ENCODE measurements at regions not wholly inside any gene's neighbourhood (a gene's known extent, or its start where the extent isn't known, plus 50 kb on each side); places are given as distances from the start of the nearest gene placed in this dataset.

DNA sequence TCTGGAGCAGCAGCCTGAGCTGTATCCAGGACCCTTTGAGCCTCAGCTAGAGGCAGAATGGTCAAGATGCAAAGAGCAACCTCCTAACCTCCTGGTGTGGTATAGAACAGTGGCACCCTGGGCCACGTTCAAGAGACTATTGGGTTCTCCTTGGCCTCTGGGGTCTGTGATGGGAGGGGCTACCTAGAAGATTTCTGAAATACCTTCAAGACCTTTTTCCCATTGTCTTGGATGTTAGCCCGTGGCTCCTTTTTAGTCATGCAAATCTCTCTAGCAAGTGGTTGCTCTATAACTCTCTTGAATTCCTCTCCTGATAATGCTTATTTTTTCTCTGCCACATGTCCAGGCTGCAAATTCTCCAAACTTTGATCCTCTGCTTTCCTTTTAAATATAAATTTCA, 106.3 kb upstream of the SULT1C3 start:
- no peak overlapping the region for H2AFZ ChIP-seq (ENCODE audit: low read length, unreplicated experiment)
- no peaks in the 10 kb centered on the region for H3K36me3 ChIP-seq (ENCODE audit: insufficient read depth, low read length)

DNA sequence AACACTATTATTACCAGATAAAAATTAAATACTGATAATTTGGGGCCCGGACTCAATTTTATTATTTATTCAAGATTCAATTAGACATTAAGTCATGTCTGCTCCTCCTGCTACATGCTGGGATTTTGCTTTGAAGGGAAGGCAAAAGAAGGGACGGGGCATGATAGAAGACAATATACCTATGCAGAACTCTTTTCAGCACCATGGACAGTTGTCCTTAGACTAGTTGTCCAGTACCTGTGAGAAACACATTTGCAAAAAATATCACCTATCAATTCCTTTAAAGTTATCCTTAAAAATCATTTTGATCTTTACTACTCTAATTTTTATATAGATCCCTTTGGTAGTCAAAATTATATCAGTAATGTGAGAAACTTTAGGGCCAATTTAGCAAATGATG, 100.2 kb upstream of the SULT1C3 start:
- Histone ChIP-seq H3K27me3 (ENCODE audit: insufficient read depth, low read length) (peaks cover 9% of the 10 kb centered on the region; the same call in 1 of the 2 replicates), H3K36me3 (ENCODE audit: insufficient read depth, low read length) (no peaks in the 10 kb centered on the region), H3K79me2 (ENCODE audit: control insufficient read depth, insufficient read depth, low read length, unreplicated experiment) (no peaks in the 10 kb centered on the region), H2AFZ (ENCODE audit: low read length, unreplicated experiment) (no peak overlapping the region), H3K4me1 (ENCODE audit: control insufficient read depth, insufficient read depth, low read length, unreplicated experiment) (no peaks in the 10 kb centered on the region), H3K4me3 (ENCODE audit: low read depth, low read length) (no peak overlapping the region), H3K27ac (ENCODE audit: low read depth, low read length) (no peak overlapping the region)

More for the DNA sequence above, 106.3 kb upstream of the SULT1C3 start:
- no peak overlapping the region for H3K27ac ChIP-seq (ENCODE audit: low read depth, low read length)
- peaks cover 5% of the 10 kb centered on the region; the same call in 1 of the 2 replicates for H3K27me3 ChIP-seq (ENCODE audit: insufficient read depth, low read length)
- H3K4me1 ChIP-seq (ENCODE audit: control insufficient read depth, insufficient read depth, low read length, unreplicated experiment), result no peaks in the 10 kb centered on the region
- no peak overlapping the region for H3K4me3 ChIP-seq (ENCODE audit: low read depth, low read length)
- H3K79me2 ChIP-seq (ENCODE audit: control insufficient read depth, insufficient read depth, low read length, unreplicated experiment), result no peaks in the 10 kb centered on the region

DNA sequence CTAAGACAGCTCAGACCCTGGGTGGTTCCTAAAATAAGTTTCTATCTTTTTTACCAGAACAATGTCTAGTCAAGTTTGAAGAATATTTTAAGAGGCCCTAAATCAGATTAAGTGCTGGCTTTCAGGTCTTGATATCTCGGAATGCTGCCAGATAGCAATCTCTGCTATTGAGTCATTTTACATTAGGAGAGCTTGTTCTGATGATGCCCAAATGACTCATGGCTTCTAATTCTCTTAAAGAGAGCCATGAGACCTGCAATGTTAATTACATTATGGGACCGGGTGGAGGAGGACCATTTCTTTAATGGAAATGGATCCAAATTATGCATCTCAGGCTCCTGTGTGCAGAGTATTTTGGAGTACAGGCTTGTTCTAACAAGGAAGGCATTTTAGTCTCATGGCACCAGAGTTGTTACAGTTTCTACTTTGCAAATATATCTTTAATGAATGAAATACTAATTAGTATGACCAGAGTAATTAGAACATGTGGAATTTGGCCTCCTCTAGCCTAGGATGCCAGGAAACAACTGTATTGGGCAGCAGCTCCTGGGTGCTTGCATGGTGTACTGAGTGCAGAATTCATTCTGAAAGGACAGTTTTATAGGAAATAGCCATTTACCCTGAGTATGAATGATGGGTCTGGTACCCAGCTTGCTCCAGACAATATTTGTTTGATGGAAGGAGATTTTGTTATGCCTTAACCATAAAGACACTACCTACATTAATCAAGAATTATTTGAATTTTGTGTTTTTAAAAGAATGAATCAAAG, 94.0 kb upstream of the SULT1C3 start:
- H3K4me3 ChIP-seq (ENCODE audit: low read depth, low read length), result no peak overlapping the region
- no peaks in the 10 kb centered on the region for H3K36me3 ChIP-seq (ENCODE audit: insufficient read depth, low read length)
- H3K27ac ChIP-seq (ENCODE audit: low read depth, low read length), result no peak overlapping the region
- H3K79me2 ChIP-seq (ENCODE audit: control insufficient read depth, insufficient read depth, low read length, unreplicated experiment), result no peaks in the 10 kb centered on the region
- no peak overlapping the region for H2AFZ ChIP-seq (ENCODE audit: low read length, unreplicated experiment)
- H3K27me3 ChIP-seq (ENCODE audit: insufficient read depth, low read length), result peaks cover 32% of the 10 kb centered on the region
- H3K4me1 ChIP-seq (ENCODE audit: control insufficient read depth, insufficient read depth, low read length, unreplicated experiment), result no peaks in the 10 kb centered on the region

DNA sequence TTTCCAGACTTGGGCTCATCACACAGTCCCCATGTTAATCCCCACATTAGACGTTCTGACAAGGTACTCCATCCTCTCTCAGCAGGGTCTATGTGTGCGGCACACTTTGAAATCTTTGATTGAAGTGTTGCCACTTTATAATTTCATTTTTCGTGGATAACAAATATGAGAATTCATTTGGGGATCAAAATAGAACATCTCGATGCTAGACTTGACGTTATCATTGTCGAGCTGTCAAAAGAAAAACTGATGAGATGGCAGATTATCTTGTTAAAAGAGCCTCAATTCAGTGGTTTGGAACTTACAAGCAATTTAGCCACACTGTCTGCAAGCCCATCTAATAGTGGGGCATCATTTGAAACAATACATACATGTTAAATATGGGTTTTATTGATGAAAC, 91.2 kb upstream of the SULT1C3 start:
- no peaks in the 10 kb centered on the region for H3K4me1 ChIP-seq (ENCODE audit: control insufficient read depth, insufficient read depth, low read length, unreplicated experiment)

DNA sequence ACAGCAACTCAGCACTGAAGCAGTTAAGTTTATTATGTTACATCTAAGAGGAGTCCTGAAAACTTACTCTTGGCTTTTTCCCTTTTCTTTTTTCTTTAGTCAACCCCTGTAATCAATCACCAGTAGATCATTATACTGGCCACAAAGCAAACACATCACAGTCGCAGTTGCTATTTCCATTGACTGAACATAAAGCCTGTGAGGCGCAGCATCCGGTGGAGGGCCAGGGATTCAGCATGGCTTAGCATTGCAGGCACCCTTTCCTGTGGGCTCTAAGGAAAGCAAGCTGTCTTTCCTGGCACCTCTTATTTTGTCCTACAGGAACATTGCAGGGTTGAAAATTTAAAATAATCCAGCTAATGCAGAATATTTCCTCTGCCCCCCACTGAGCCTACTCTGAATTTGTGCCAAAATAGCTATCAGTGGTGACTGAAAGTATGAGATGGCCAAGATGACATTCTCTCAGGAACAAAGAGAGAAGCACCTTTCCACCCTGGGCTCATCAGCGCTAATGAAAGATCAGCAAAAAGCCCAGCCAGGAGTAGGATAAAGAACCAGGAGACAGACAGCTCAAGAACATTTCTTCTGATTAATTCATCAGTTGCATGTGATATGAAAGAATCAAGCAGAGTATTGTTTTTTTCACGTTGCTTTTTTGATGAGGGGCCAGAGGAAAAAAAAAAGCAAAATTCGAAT, 85.3 kb upstream of the SULT1C3 start:
- peaks cover 54% of the 10 kb centered on the region for H3K27me3 ChIP-seq (ENCODE audit: insufficient read depth, low read length)
- H3K79me2 ChIP-seq (ENCODE audit: control insufficient read depth, insufficient read depth, low read length, unreplicated experiment), result no peaks in the 10 kb centered on the region
- H3K36me3 ChIP-seq (ENCODE audit: insufficient read depth, low read length), result no peaks in the 10 kb centered on the region
- H3K27ac ChIP-seq (ENCODE audit: low read depth, low read length), result no peak overlapping the region
- no peak overlapping the region for H2AFZ ChIP-seq (ENCODE audit: low read length, unreplicated experiment)
- H3K4me1 ChIP-seq (ENCODE audit: control insufficient read depth, insufficient read depth, low read length, unreplicated experiment), result no peaks in the 10 kb centered on the region
- no peak overlapping the region for H3K4me3 ChIP-seq (ENCODE audit: low read depth, low read length)

More for the DNA sequence above, 91.2 kb upstream of the SULT1C3 start:
- Histone ChIP-seq H3K27ac (ENCODE audit: low read depth, low read length) (no peak overlapping the region), H3K79me2 (ENCODE audit: control insufficient read depth, insufficient read depth, low read length, unreplicated experiment) (no peaks in the 10 kb centered on the region), H3K27me3 (ENCODE audit: insufficient read depth, low read length) (peaks cover 45% of the 10 kb centered on the region), H3K36me3 (ENCODE audit: insufficient read depth, low read length) (no peaks in the 10 kb centered on the region), H3K4me3 (ENCODE audit: low read depth, low read length) (no peak overlapping the region), H2AFZ (ENCODE audit: low read length, unreplicated experiment) (no peak overlapping the region)

DNA sequence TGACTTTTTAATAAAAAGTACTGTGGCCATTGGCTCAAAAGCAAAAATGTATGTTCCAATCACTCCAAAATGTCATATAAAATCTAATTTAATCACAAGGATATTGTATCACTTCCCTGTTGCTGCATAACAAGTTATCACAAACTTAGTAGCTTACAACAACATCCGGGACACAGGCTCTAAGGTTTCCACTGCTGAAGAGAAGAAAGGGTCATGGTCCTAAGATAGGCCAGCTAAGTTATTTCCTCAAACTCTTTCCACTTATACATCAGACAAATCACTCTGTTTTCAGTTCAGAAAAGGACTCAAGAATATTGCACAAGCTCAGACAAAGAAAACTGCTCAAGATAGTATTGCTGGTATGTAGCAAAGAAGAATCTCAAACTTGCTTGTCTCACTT, 78.5 kb upstream of the SULT1C3 start:
- Histone ChIP-seq H3K4me3 (ENCODE audit: low read depth, low read length) (no peak overlapping the region), H2AFZ (ENCODE audit: low read length, unreplicated experiment) (no peak overlapping the region), H3K79me2 (ENCODE audit: control insufficient read depth, insufficient read depth, low read length, unreplicated experiment) (no peaks in the 10 kb centered on the region), H3K4me1 (ENCODE audit: control insufficient read depth, insufficient read depth, low read length, unreplicated experiment) (no peaks in the 10 kb centered on the region), H3K27me3 (ENCODE audit: insufficient read depth, low read length) (peaks cover 54% of the 10 kb centered on the region), H3K27ac (ENCODE audit: low read depth, low read length) (no peak overlapping the region), H3K36me3 (ENCODE audit: insufficient read depth, low read length) (no peaks in the 10 kb centered on the region)

DNA sequence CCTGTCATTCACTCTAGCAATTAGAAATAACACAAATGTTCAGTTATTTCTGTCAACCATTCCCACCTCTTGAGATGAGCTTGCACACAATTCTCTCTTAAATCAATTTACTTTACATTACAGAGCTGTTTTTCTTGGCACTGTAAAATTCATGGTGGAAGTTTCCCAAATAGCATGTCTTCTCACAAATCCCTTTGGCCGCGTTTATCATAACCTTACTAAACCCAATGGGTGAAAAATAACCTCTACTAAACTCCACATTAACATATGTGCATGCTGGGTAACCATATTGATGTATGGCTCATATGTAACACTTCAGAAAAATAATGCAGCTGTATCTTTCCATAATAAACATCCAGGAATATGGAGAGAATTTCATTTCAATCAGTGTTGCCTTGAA, 75.5 kb upstream of the SULT1C3 start:
- Histone ChIP-seq H3K79me2 (ENCODE audit: control insufficient read depth, insufficient read depth, low read length, unreplicated experiment) (no peaks in the 10 kb centered on the region), H2AFZ (ENCODE audit: low read length, unreplicated experiment) (no peak overlapping the region), H3K4me1 (ENCODE audit: control insufficient read depth, insufficient read depth, low read length, unreplicated experiment) (no peaks in the 10 kb centered on the region)

DNA sequence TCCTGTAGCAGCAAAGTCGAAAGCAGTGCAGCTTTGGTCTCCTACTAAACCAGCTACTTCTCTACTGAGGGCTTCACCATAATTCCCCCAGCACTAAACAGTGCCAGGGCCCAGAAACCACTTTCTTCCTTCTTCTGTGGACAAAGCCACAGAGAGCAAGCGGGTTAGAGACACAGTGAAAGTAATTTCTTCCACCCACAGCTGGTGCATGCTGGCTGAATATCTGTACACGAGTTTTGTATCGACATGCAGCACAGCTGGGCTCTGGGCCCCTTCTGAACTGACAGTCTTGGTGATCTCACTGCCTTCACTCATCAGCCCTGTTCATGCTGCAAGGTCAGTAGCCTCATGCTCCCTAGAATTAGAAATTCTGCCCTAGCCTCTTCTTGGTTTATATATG, 74.0 kb upstream of the SULT1C3 start:
- H3K27me3 ChIP-seq (ENCODE audit: insufficient read depth, low read length), result peaks cover 57% of the 10 kb centered on the region
- no peak overlapping the region for H2AFZ ChIP-seq (ENCODE audit: low read length, unreplicated experiment)
- H3K27ac ChIP-seq (ENCODE audit: low read depth, low read length), result no peak overlapping the region
- H3K36me3 ChIP-seq (ENCODE audit: insufficient read depth, low read length), result no peaks in the 10 kb centered on the region
- H3K4me1 ChIP-seq (ENCODE audit: control insufficient read depth, insufficient read depth, low read length, unreplicated experiment), result no peaks in the 10 kb centered on the region
- H3K4me3 ChIP-seq (ENCODE audit: low read depth, low read length), result no peak overlapping the region
- no peaks in the 10 kb centered on the region for H3K79me2 ChIP-seq (ENCODE audit: control insufficient read depth, insufficient read depth, low read length, unreplicated experiment)

More for the DNA sequence above, 75.5 kb upstream of the SULT1C3 start:
- Histone ChIP-seq H3K27ac (ENCODE audit: low read depth, low read length) (no peak overlapping the region), H3K27me3 (ENCODE audit: insufficient read depth, low read length) (peaks cover 58% of the 10 kb centered on the region), H3K36me3 (ENCODE audit: insufficient read depth, low read length) (no peaks in the 10 kb centered on the region), H3K4me3 (ENCODE audit: low read depth, low read length) (no peak overlapping the region)

DNA sequence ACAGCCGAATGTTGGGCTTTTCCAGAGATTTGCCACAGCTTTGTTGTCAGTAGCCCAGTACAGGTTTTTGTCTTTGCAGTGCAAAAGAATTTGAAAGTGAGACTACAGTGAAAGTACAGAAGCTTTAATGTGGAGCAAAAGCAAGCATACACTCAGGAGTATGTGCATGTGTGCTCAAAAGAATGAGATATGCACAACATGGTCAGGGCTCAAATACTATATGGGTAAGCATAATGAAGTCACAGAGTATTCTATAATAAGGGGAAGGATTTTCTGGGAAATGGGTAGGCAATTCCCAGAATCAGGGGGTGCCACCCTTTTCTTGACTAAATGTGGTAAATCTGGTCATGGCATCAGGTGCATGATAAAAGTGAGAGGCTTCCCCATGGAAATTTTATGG, 72.1 kb upstream of the SULT1C3 start:
- no peak overlapping the region for H3K4me3 ChIP-seq (ENCODE audit: low read depth, low read length)
- H3K27ac ChIP-seq (ENCODE audit: low read depth, low read length), result no peak overlapping the region
- no peak overlapping the region for H2AFZ ChIP-seq (ENCODE audit: low read length, unreplicated experiment)
- H3K36me3 ChIP-seq (ENCODE audit: insufficient read depth, low read length), result no peaks in the 10 kb centered on the region
- H3K79me2 ChIP-seq (ENCODE audit: control insufficient read depth, insufficient read depth, low read length, unreplicated experiment), result no peaks in the 10 kb centered on the region
- H3K4me1 ChIP-seq (ENCODE audit: control insufficient read depth, insufficient read depth, low read length, unreplicated experiment), result no peaks in the 10 kb centered on the region
- H3K27me3 ChIP-seq (ENCODE audit: insufficient read depth, low read length), result peaks cover 65% of the 10 kb centered on the region

DNA sequence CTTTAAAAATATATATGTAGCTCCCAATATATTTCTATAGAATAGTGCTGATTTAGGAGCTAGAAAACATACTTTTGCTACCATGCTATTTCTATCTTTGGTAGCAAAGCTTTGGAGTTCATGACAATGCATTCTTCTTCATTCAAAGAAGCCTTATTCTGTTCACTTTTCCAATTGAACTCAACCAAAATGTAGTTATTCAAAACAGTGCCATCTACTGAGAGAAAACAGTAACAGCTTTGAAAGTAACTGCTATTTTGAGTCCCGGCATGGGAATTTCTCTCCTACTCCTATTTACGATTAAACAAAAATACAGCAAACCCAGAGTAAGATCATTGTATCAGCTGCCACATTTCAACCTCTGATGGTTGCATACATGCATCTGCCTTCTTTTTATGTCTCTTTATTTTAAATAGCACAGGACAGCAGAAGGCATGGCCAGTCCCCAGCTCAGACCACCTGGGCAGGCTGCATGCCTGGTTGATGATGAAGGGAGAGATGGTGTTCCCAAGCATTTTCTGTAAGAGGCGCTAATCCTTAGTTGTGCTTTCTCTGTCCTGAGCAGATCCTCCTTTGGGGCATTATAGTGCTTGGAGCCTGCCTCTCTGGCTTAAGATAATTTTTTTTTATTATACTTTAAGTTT, 69.7 kb upstream of the SULT1C3 start:
- Histone ChIP-seq H3K4me1 (ENCODE audit: control insufficient read depth, insufficient read depth, low read length, unreplicated experiment) (no peaks in the 10 kb centered on the region), H3K27me3 (ENCODE audit: insufficient read depth, low read length) (peaks cover 62% of the 10 kb centered on the region), H3K36me3 (ENCODE audit: insufficient read depth, low read length) (no peaks in the 10 kb centered on the region), H3K4me3 (ENCODE audit: low read depth, low read length) (no peak overlapping the region), H2AFZ (ENCODE audit: low read length, unreplicated experiment) (no peak overlapping the region), H3K79me2 (ENCODE audit: control insufficient read depth, insufficient read depth, low read length, unreplicated experiment) (no peaks in the 10 kb centered on the region), H3K27ac (ENCODE audit: low read depth, low read length) (no peak overlapping the region)
